ENCODE measurements at regions not wholly inside any gene's neighbourhood (a gene's known extent, or its start where the extent isn't known, plus 50 kb on each side); places are given as distances from the start of the nearest gene placed in this dataset.

- H3K36me3 Mint-ChIP-seq (ENCODE audit: insufficient read depth in 1 of 3, low read depth in 3 of 3): peaks cover 0 to 14% (median 2%) of the 10 kb centered on the region in 3 experiments; a peak in 2 of 7 replicates
Measured at GRCh38 chr13:27708325-27708724, 84.0 kb upstream of the GSX1 start.

More at GRCh38 chr13:27708325-27708724, 84.0 kb upstream of the GSX1 start:
- H3K27ac Mint-ChIP-seq: no peak overlapping the region
- Histone ChIP-seq H2BK5ac (ENCODE audit: insufficient read length, low read length) (no peak overlapping the region), H2AK5ac (ENCODE audit: insufficient read length, low read length) (no peak overlapping the region), H3K27ac (ENCODE audit: insufficient read length, low read depth, low read length) (no peak overlapping the region), H3K4me1 (ENCODE audit: insufficient read depth, low read length) (peaks cover 3% of the 10 kb centered on the region; the same call in 1 of the 2 replicates), H2BK12ac (ENCODE audit: insufficient read length, low read depth, low read length) (no peak overlapping the region), H4K5ac (ENCODE audit: insufficient read length, low read depth, low read length) (no peak overlapping the region), H3K79me2 (ENCODE audit: insufficient read depth, low read length) (no peaks in the 10 kb centered on the region), H4K20me1 (ENCODE audit: control insufficient read depth, insufficient read depth, insufficient read length) (no peaks in the 10 kb centered on the region), H3T11ph (ENCODE audit: low read length) (no peak overlapping the region), H3K4ac (ENCODE audit: low read depth, low read length) (no peak overlapping the region), H2BK15ac (ENCODE audit: low read depth, low read length) (no peak overlapping the region), H3K27me3 (ENCODE audit: insufficient read depth, low read length) (no peaks in the 10 kb centered on the region), H3K4me2 (ENCODE audit: insufficient read depth, insufficient read length, low read length) (no peak overlapping the region), H4K91ac (ENCODE audit: insufficient read length, low read depth, low read length) (no peak overlapping the region), H3K23me2 (ENCODE audit: insufficient read length, low read depth, low read length, poor library complexity, severe bottlenecking) (no peaks in the 10 kb centered on the region), H4K8ac (replicated peaks; ENCODE audit: insufficient read length, low read depth, low read length) (no peak overlapping the region), H3K56ac (ENCODE audit: insufficient read length, low read depth, low read length) (no peak overlapping the region), H3K23ac (ENCODE audit: insufficient read length, low read depth, low read length) (no peak overlapping the region), H3K14ac (ENCODE audit: insufficient read depth, low read length) (peak overlapping the region; percentile 72; the same call in 1 of the 2 replicates), H3K9ac (ENCODE audit: extremely low read depth, insufficient read length, low read length) (no peak overlapping the region), H2BK120ac (ENCODE audit: low read depth, low read length, poor library complexity, severe bottlenecking) (no peak overlapping the region), H3K18ac (ENCODE audit: insufficient read length, low read depth, low read length) (no peak overlapping the region), H3K9me3 (ENCODE audit: control insufficient read depth, low read depth, low read length) (no peaks in the 10 kb centered on the region), H3K79me1 (ENCODE audit: insufficient read depth, low read depth, low read length, poor library complexity, severe bottlenecking) (no peaks in the 10 kb centered on the region), H2BK20ac (ENCODE audit: low read depth, low read length, poor library complexity, severe bottlenecking) (no peak overlapping the region), H2AFZ (ENCODE audit: low read length) (no peak overlapping the region)
- peaks cover 8% of the 10 kb centered on the region for H3K27me3 Mint-ChIP-seq (ENCODE audit: low read depth)
- DNase-seq: no peak
- no peak for TF ChIP-seq CTCF (conservative IDR thresholded peaks at IDR 0.05)
- H3K4me1 Mint-ChIP-seq: peaks cover 18 to 24% of the 10 kb centered on the region in 2 experiments
- H3K4me3 Mint-ChIP-seq: no peak overlapping the region
- no CpG with 5 or more reads among the region's 9 CpGs for WGBS (ENCODE audit: extremely low coverage, insufficient read length, low lambda C conversion rate)
- peaks cover 12 to 15% of the 10 kb centered on the region in 2 experiments for H3K9me3 Mint-ChIP-seq
